Retinal pigment epithelial cell (primary cell): ENCODE measurements at regions not wholly inside any gene's neighbourhood (a gene's known extent, or its start where the extent isn't known, plus 50 kb on each side); places are given as distances from the start of the nearest gene placed in this dataset.
"Not testable (repeated sequence)": the region's sequence is repeated elsewhere in the genome, so short reads cannot be mapped to it uniquely, and the experiment has no call there.

ENCODE experiments used
- DNase-seq: peaks from one replicate; pipeline ENCODE4 v3.0.0-alpha.2; 2010; ENCODE audit warnings: low read depth
- H3K4me3 ChIP-seq: 2 replicates; pipeline ENCODE4 v1.5.1; 2011; ENCODE audit warnings: mild to moderate bottlenecking, low read length, control low read depth, moderate library complexity
- TF ChIP-seq, protein P1 (sequence below): conservative IDR thresholded peaks from 2 replicates; pipeline ENCODE4 v1.5.1; 2011; ENCODE audit warnings: low read depth, low read length, control low read depth, inconsistent platforms

DNA sequence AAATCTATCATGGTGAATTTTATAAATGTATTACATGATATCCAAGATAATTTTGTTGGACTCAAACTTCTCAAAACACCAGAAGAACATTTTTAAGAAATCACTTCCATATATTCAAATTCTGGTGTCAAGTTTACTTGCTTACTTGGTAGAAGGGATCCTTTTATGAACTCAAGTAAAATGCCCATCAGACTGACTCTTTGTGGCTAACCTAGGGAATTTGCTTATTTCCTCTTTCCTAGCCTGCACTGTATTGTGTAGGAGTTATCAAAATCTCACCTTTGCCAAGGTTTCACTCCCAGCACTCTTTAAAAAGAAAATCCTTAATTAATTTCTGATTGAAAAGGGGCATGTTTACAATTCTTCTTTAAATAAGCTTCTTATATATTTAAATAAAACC is 196.5 kb downstream of the DUSP6 start:
- TF ChIP-seq, protein P1, sequence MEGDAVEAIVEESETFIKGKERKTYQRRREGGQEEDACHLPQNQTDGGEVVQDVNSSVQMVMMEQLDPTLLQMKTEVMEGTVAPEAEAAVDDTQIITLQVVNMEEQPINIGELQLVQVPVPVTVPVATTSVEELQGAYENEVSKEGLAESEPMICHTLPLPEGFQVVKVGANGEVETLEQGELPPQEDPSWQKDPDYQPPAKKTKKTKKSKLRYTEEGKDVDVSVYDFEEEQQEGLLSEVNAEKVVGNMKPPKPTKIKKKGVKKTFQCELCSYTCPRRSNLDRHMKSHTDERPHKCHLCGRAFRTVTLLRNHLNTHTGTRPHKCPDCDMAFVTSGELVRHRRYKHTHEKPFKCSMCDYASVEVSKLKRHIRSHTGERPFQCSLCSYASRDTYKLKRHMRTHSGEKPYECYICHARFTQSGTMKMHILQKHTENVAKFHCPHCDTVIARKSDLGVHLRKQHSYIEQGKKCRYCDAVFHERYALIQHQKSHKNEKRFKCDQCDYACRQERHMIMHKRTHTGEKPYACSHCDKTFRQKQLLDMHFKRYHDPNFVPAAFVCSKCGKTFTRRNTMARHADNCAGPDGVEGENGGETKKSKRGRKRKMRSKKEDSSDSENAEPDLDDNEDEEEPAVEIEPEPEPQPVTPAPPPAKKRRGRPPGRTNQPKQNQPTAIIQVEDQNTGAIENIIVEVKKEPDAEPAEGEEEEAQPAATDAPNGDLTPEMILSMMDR, result no peak
- H3K4me3 ChIP-seq, result no peak overlapping the region
- DNase-seq, result no peak

GRCh38 chr12:89154743-89155499 is 197.4 kb downstream of the DUSP6 start:
- no peak for DNase-seq
- H3K4me3 ChIP-seq, result no peak overlapping the region

GRCh38 chr12:89153341-89153740 is 199.0 kb downstream of the DUSP6 start:
- DNase-seq, result no peak
- TF ChIP-seq, protein P1, result no peak
- no peak overlapping the region for H3K4me3 ChIP-seq

More at GRCh38 chr12:89154743-89155499, 197.4 kb downstream of the DUSP6 start:
- TF ChIP-seq, protein P1, result no peak

- no peak overlapping the region for H3K4me3 ChIP-seq
- no peak for DNase-seq
- TF ChIP-seq, protein P1, result no peak
Measured at GRCh38 chr12:89151536-89151935, 200.8 kb downstream of the DUSP6 start.

DNA sequence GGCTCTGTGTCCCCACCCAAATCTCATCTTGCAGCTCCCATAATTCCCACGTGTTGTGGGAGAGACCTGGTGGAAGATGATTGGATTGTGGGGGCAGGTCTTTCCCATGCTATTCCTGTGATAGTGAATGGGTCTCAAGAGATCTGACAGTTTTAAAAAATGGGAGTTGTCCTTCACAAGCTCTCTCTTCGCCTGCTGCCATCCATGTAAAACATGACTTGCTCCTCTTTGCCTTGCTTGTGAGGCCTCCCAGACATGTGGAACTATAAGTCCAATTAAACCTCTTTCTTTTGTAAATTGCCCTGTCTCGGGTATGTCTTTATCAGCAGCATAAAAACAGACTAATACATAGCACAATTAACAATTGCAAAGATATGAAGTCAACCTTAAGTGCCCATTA is 201.5 kb downstream of the DUSP6 start:
- not testable (repeated sequence) for DNase-seq, H3K4me3 ChIP-seq

DNA sequence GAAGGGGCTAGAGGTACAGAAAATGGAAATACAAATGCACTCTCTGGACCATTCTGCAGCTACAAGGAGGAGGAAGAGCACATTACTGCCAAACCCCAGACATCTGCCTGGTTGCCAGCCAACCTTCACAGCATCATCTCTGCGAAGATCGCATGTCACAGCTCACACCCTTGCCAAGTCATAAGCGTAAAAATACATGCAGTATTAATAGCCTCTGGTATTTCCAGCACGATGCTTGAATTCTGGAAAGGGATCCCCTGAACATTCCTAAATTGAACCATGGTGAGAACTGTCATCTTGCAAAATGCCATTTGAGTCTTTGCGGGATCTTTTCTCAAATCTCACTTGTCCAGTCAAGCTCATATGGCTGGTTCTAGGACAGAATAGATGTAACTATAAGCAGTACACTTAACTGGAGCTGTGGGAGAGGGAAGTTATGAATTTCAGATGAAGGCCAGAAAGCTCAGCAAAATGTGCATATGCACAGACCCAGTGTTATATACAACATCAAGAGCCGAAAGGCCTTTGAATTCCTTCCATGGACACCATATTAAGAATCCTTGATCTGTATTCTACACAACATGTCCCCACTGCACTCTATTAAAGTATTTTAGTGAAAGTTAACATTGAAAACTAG is 211.6 kb downstream of the DUSP6 start:
- TF ChIP-seq, protein P1, result no peak
- H3K4me3 ChIP-seq, result no peak overlapping the region
- DNase-seq, result no peak

GRCh38 chr12:89140141-89140540 is 212.2 kb downstream of the DUSP6 start:
- TF ChIP-seq, protein P1, result no peak
- no peak for DNase-seq
- no peak overlapping the region for H3K4me3 ChIP-seq
